Renal cortex interstitium (tissue), 11 donors: ENCODE measurements at regions not wholly inside any gene's neighbourhood (a gene's known extent, or its start where the extent isn't known, plus 50 kb on each side); places are given as distances from the start of the nearest gene placed in this dataset.
A peak's percentile ranks its signal among the peaks of the same experiment; 100 is the strongest.

Experiments used
- DNase-seq, 11 donors: peaks; one replicate each; pipeline ENCODE4 v3.0.0-alpha.2; 2013; ENCODE audit warnings: low read depth in 9 of 11, low spot score in 4 of 11; ENCODE audit errors: extremely low read depth in 1 of 11

DNA sequence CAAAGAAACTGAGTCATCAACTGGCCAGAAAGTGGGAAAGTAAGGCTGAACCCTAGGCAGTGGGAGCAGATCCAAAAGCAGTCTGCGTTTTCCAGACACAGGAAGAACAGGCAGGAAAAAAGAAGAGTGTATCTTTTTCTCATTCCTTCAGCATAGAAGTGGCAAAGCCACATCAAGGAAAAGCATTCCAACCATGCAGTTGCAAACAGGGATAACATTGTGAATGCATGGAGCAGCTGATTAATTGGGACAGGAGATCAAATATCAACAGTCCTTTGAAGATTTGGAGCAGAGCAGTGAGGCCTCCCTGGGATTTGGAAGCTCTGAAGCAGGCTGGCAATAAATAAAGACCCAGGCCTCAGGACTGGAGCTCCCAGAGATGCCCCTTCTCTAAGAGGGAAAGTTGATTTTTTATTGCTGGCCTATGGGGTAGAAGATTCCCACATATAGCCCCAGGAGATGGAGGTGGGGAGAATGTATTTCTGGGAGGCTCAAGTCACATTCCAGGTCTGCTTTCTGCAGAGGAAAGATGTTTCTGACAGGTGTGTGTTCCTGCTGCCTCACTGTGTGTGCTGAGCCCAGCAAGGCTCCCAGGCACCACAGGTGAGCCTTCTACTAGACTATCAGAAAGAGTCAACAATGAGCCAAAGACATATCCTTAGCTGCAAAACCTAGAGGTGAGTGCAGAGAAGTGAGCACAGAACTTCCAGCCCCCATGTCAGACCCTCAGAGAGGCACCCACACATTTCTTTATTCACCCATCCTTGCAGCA is 222.5 kb downstream of the RAB28 start:
- DNase-seq = peak in 8 of 11 donors; percentile 17 to 52 (median 27)

DNA sequence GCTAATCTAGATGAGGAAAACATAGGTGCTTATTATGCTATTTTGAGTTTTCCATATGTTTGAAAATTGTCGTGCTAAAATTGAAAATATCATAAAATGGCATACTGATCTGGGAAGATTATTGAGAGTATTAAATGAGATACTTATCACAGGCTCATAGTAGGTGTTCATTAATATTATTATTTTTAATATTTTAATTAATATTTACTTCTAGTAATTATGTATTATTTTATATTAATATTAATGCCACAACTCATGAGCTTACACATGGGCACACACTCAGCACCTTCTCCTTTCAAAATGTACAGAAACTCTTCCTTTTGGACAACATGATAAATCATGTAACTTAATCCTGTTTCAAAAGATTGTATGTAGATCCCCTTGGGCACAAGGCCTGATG is 223.6 kb downstream of the RAB28 start:
- no peak for DNase-seq

DNA sequence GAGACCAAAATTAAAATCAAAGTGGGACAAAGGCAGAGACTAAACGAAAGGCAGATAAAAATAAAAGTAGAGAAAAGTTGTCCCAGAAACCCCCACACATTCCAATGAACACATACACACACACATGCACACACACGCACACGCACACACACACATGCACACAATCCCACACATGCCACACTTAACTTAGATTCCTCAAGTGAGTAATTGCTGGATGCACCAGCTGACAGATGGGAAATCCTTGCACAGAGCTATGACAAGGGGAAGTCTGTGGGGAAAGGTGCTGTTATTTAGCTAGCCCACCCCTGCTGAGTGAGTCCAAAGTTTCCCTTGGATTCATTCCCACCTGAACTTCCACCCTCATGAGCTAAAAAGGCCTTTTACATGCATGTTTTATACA is 233.9 kb downstream of the RAB28 start:
- DNase-seq = no peak

DNA sequence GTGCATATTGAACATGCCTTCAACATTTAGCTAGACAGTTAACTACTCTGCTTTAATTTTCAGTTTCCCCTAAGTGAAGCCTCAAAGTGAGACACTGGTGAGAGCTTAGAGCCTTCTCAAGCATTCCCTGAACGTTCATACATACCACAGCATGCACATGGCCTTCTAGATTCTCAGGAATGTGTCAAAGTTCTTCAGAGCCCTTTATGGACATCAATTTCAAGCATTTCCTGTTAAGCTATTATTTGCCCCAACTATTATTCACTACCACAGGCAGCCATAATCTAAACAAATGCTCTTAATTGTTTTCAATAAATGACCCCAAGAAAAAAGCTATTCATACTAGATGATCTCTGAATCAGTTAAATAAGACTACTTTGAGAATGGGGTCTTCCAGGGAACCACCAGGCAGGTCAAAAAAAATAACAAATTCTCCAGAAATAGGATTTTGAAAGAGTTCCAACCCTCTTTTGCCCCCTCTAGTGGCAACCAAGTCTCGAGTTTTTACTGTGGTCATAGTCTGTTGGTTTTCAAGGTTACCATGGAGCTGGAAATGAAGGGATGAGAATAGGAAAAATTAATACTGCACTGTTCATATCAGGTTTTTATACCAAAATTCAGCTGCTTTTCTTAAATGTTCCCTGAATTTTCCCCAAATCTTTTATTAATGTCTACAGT is 235.4 kb downstream of the RAB28 start:
- no peak for DNase-seq

DNA sequence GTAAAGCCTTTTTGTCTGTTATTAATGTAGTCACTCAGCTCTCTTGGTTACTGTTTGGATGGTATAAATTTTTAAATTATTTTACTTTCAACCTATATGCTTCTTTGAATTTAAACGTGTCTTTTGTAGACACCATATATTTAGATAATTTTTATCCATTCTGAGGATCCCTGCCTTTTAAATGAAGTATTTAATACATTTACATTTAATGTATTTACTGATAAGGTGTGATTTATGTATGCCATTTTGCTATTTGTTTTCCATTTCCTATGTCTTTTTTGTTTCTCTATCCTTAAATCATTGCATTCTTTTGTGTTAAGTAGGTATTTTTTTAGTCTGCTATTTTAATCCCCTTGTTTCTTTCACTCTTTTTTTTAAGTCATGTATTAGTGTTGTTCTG is 238.0 kb downstream of the RAB28 start:
- DNase-seq = no peak

DNA sequence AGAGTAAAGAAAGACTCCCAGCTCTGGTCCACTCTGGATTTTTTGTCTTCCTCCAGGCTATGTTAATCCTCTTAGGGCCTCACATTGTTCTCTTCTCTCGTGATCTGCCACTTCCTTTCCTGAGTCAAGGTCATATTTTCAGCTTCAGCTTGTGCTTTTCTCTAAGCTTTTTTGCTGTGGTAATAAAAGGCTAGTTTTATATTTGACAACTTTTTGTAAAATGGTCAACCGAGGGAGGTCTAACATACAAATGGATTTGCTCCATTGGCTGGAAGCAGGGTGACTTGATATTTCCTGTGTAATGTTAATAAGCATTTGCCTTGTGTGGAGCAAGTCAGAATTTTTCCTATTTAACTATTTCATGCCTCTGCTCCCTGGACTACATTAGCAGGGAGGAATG is 239.7 kb downstream of the RAB28 start:
- peak in 5 of 11 donors; percentile 8 to 20 (median 12) for DNase-seq

DNA sequence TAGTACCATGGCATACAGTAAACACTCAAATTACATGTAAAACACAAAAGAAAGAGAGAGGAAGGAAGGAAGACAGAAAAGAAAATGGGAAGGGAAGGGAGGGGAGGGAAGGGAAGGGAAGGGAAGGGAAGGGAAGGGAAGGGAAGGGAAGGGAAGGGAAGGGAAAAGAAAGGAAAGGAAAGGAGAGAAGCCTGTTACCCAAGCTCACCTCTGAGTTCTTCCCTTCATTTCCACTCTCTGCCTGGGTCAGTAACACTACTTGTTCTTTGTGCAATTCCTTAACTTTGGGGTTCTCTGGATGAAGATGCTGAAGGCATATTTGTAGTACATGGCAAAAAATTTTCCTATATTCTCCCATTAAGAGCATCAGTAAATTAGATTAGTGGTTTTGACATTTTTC is 241.0 kb downstream of the RAB28 start:
- no peak for DNase-seq

DNA sequence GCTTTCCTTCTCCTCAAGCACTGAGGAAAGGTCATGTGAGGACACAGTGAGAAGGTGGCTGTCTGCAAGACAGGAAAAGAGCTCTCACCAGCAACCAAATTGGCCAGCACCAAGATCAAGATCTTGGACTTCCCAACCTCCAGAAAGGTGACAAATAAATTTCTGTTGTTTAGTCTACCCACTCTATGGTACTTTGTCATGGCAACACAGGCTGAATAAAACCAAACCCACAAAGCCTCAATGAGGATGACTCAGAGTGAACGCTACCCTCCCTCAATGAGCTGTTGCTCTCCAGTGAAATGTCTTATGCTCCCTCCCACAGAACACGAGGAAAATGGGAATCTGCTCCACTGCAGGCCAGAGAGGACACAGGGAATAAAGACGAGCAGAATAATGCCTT is 244.1 kb downstream of the RAB28 start:
- no peak for DNase-seq

DNA sequence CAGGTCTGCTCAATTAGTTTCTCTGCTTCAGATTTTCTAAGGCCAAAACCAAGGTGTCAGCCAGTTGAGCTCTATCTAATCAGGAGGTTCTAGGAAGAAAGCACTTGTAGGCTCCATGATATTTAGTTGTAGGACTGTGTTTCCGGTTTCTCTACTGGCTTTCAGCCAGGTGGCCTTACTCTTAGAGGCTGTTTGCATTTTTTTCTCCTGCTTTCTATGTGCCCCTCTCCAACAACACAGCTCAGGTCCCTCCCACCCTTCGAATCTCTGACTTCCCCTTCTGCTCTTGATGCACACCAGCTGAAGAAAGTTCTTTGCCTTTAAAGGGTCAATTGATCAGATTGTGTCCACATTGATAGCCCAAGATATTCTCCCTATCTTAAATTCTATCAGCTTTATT is 245.2 kb downstream of the RAB28 start:
- no peak for DNase-seq

DNA sequence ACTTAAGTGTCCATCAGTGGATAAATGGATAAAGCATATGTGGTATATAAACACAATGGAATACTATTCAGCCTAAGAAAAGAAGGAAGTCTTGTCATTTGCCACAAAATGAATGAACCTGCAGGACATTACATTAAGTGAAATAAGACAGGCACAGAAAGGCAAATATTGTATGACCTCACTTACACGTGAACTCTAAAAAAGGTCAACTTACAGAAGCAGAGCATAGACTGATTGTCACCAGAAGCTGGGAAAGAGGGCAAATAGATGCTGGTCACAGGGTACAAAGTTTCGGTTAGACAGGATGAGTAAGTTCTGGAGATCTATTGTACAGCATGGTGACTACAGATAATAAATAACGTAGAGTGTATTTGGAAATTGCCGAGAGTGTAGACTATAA is 247.7 kb downstream of the RAB28 start:
- no peak for DNase-seq

DNA sequence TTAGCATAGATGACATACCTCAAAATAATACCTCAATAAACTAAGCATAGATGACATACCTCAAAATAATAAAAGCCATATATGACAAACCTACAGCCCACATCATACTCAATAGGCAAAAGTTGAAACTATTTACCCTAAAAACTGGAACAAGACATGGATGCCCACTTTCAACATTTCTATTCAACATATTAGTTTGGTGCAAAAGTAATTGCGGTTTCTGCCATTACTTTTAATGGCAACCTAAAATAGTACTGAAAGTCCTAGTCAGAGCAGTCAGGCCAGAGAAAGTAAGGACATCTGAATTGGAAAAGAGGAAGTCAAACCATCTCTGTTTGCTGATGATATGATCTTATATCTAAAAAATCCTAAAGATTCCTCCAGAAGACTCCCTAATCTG is 250.4 kb downstream of the RAB28 start:
- DNase-seq = no peak

DNA sequence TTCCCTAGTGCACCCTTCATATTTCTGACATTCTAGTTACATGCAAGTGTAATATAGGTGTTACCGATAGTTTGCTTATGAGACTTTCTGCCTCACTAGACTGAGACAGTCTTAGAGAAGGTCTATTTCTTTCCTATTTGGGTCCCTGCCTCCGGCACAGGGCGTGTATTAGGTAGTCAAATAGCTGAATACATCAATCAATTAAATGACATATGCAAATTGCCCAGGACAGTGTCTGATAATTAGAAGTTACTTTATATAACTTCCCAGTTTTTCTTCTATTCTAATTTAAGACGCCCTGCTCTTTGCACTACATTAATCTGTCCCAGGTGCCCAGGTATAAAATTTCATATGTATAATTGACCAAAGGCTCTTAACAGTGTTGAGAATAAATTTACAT is 264.2 kb downstream of the RAB28 start:
- no peak for DNase-seq

DNA sequence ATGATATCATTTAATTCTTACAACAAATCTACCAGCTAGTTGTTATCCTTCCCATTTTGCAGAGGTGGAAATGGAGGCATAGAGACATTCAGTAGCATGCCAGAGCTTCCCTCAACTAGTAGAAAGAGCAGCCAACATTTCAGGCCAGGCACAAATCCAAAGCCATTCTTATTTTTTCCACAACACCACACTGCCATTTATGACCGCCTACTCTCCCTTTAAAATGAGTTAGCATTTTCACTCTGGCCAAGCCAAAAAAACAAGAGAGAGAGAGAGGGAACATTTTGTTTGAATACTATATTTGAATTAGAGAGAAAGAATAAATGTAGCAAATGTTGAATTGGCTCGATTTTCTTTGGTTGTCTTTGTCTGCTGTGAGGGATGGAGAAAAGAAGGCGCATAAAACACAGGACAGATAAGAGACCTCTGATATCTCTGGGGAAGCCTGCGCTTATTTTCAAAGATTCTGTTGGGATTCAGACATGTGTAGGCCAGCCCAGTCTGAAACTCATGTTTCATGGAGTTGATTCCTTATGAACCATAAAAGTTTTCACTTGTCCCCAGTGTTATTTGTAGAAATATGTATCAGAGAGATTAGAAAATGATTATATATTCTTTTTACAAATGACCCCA is 265.7 kb downstream of the RAB28 start:
- DNase-seq = no peak

DNA sequence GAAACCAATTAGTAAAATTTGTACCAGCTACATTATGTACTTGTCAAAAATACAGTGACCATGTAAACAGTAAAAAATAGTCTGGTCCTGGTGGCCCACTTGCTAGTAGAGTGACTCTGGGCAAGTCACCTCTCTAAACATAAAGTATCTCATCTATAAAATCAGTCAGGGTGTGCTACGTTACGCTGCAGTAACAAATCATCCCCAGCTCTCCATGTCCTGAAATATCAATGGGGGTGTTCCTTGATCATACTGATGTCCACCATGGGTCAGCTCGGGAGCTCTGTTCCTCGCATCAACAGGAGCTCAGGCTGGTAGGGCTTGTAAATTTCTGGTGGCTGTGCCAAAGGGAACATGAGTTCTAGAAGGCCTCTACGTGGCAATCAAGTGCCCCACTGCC is 268.6 kb downstream of the RAB28 start:
- DNase-seq = no peak

DNA sequence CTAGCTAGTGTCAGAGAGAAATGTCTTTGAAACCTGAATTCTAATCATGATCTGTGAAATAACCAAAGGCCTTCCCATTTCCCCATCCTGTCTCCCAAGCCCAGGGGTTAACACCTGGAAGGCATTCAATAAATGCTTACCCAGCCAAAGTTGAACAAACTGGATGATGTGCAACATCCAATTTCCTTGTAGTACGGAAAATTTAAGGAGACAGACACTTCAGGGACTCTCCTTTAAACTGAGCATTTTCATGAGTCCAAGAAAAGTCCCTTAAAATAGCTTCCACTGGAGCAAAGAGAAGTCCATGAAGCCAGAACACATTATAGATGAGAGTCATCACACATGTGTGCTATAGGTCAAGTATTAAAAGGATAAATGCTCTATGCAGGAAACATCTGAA is 271.2 kb downstream of the RAB28 start:
- DNase-seq = no peak

DNA sequence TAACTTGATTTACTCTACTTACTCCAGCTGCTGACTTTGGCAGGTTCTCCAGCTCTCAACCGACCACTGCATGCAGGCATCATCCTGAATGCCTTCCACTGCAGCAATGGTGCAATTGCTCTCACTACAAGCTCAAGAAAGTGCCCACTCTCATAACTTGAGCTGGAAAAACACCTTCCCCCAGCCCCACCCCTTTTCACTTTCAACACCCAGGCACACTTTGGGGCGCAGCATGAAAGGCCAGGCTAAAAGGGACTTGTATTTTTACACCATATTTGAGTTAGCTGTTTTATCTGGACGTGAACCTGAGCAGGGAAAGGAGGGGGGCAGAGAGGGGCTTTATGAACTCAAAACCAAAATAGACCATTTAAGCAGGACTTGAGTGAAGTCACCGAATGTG is 274.5 kb downstream of the RAB28 start:
- peak in 1 of 11 donors; percentile 3 for DNase-seq

DNA sequence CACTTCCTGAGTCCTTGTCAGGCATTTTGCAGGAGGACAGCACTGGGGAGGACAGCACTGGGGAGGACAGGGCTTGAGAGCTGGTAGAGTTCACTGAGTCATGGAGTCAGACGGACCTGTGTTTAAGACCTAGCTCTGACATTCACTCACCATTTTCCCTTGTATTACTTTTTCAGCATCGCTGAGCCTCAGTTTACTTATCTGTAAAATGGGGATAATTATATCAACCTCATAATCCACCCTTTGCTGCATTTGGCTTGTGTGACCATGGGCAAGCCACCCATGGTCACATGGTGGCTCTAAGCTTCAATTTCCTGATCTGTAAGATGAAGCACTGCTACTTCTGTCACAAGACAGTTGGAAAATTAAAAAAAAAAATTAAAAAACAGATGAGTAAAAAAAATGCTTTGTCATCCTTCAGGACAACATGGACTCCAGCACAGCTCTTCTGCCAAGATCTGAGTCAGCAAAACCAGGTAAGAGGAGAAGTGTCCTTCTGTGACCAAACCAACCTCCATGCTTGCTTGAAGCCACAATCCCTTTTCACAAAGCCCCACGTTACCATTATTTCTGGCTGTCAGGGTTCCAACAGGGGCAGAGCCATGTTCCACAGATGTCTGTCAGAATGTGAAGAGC is 275.5 kb downstream of the RAB28 start:
- DNase-seq = no peak

DNA sequence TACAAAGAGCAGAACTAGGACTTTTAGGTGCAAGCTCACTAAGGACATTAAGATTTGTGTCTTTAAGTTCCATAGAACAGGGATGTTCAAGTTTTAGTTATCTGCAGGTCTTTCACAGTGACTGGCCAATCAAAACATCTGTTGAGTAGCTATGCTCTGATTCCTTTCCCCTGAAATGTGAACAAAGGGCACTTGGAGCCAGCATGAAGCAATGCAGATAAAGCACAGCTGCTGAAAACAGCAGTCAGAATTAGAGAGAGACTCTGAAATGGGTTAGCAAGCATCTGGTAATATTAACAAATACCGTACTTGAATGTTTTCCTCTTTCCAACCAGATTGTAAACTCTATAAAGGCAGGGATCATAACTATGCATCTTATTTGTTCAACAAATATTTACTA is 276.9 kb downstream of the RAB28 start:
- DNase-seq = no peak

DNA sequence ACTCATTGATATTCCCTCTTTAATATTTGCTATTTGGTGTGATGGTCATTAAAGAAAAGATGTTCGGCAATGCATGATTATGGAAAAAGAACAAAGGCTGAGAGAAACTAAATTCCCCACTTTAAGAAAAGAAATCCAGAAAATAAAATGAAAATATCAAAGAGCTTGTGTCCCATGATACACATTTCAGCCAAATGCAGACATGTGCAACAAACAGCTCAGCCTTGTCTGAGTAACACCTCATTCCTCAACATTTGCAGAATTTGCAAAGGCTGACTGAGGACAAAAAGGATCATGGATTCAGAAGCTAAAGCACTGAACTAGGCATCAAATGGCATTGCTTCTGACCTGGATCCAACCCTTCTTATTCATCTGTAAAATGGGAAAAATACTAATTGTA is 281.0 kb downstream of the RAB28 start:
- no peak for DNase-seq

DNA sequence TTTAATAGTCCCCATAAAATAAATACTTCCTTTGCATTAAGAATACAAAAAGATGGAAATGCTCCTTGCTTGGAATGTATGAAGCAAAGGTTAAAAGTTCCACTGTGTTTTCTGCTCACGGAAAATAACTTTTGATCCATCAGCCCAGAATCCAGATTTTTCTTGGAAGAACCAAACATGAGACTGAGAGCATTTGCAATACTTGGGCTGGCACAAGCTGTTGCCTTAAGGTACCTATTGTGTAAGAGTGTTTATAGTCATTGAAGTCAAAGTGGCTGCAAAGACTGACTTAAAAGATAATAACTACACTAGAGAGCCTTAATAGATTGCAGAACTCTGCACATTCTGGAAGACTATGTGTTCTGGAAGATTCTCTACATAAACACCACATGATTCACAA is 281.4 kb downstream of the RAB28 start:
- DNase-seq = no peak
